Neural progenitor cell (in vitro differentiated cells): ENCODE measurements at regions not wholly inside any gene's neighbourhood (a gene's known extent, or its start where the extent isn't known, plus 50 kb on each side); places are given as distances from the start of the nearest gene placed in this dataset.
A peak's percentile ranks its signal among the peaks of the same experiment; 100 is the strongest.

Source experiments
- DNase-seq: peaks from one replicate; pipeline ENCODE4 v3.0.0-alpha.2; 2016; ENCODE audit warnings: low spot score
- H2AFZ ChIP-seq: fragments of 200-600 bp; sonication (generic); replicated peaks from 2 replicates; pipeline ENCODE4 v1.6.1; 2016; ENCODE audit warnings: antibody characterized with exemption
- H3F3A ChIP-seq: fragments of 200-600 bp; sonication (generic); 2 replicates; pipeline ENCODE4 v1.6.1; 2016; ENCODE audit warnings: antibody characterized with exemption, low read depth
- H3K27ac ChIP-seq: fragments of 200-600 bp; sonication (generic); 2 replicates; pipeline ENCODE4 v1.5.1; 2016; ENCODE audit warnings: mild to moderate bottlenecking
- H3K27me3 ChIP-seq: fragments of 200-600 bp; sonication (generic); 2 replicates; pipeline ENCODE4 v1.6.1; 2016; ENCODE audit warnings: mild to moderate bottlenecking, moderate library complexity
- H3K36me3 ChIP-seq: fragments of 200-600 bp; sonication (generic); 2 replicates; pipeline ENCODE4 v1.5.1; 2016
- H3K4me1 ChIP-seq: fragments of 200-600 bp; sonication (generic); 2 replicates; pipeline ENCODE4 v1.6.1; 2016; ENCODE audit warnings: mixed run types
- H3K4me2 ChIP-seq: fragments of 200-600 bp; sonication (generic); 2 replicates; pipeline ENCODE4 v1.6.1; 2016
- H3K4me3 ChIP-seq: fragments of 200-600 bp; sonication (generic); 2 replicates; pipeline ENCODE4 v1.5.1; 2016
- H3K79me2 ChIP-seq: fragments of 200-600 bp; sonication (generic); 2 replicates; pipeline ENCODE4 v1.6.1; 2016; ENCODE audit warnings: low read depth
- H3K9ac ChIP-seq: fragments of 200-600 bp; sonication (generic); 2 replicates; pipeline ENCODE4 v1.6.1; 2016
- H3K9me3 ChIP-seq: fragments of 200-600 bp; sonication (generic); 2 replicates; pipeline ENCODE4 v1.5.1; 2016; ENCODE audit warnings: low read depth
- H4K20me1 ChIP-seq: fragments of 200-600 bp; sonication (generic); 2 replicates; pipeline ENCODE4 v1.6.1; 2016; ENCODE audit warnings: low read depth
- H3K27ac Mint-ChIP-seq: 3 replicates; pipeline ENCODE4 v1.8.0; 2021; ENCODE audit warnings: mixed read lengths
- H3K27me3 Mint-ChIP-seq: 2 replicates; pipeline ENCODE4 v1.8.0; 2022; ENCODE audit warnings: low read depth, mild to moderate bottlenecking, inconsistent platforms, moderate library complexity, mixed read lengths; ENCODE audit not compliant: insufficient read depth
- H3K36me3 Mint-ChIP-seq: 3 replicates; pipeline ENCODE4 v1.8.0; 2021; ENCODE audit warnings: mixed read lengths
- H3K4me1 Mint-ChIP-seq: 3 replicates; pipeline ENCODE4 v1.8.0; 2021; ENCODE audit warnings: mixed read lengths
- H3K4me3 Mint-ChIP-seq: 3 replicates; pipeline ENCODE4 v1.8.0; 2021; ENCODE audit warnings: mild to moderate bottlenecking, moderate library complexity, mixed read lengths
- H3K9me3 Mint-ChIP-seq: 3 replicates; pipeline ENCODE4 v1.8.0; 2020; ENCODE audit warnings: mixed read lengths
- EZH2 ChIP-seq: fragments of 200-600 bp; sonication (generic); IDR thresholded peaks from 2 replicates; pipeline ENCODE4 v1.6.1; 2017; ENCODE audit warnings: antibody characterized with exemption, mild to moderate bottlenecking, moderate library complexity
- EZH2phosphoT487 ChIP-seq: fragments of 200-600 bp; sonication (generic); IDR thresholded peaks from 2 replicates; pipeline ENCODE4 v1.6.1; 2017; ENCODE audit warnings: antibody characterized with exemption
- TF ChIP-seq, protein P1 (sequence below): fragments of 200-600 bp; sonication (generic); IDR thresholded peaks from 2 replicates; pipeline ENCODE4 v1.5.1; 2017; ENCODE audit warnings: antibody characterized with exemption, mild to moderate bottlenecking

DNA sequence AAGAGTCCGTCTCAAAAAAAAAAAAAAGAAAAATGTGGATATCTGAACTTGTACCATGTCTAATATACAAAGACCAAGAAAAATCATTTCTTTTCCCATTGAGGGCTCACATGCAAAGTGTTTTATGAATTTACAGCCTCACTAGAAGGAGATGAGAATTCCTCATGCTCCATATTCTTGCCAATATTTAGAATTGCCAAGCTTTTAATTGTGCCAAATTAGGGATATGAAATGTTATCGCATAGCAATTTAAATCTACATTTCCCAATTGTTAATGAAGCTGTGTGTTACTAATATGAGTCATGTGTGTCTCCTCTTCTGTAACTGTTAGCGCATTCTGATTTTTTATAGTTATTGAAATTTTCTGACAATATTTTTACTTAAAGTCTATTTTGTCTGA lies 63.0 kb upstream of the CRYM start:
- Histone ChIP-seq H3K9me3 (no peaks in the 10 kb centered on the region), H3K4me3 (no peak overlapping the region), H3K27ac (no peak overlapping the region), H3K79me2 (no peaks in the 10 kb centered on the region), H4K20me1 (no peaks in the 10 kb centered on the region), H3F3A (no peaks in the 10 kb centered on the region), H2AFZ (no peak overlapping the region), H3K4me1 (no peaks in the 10 kb centered on the region), H3K36me3 (no peaks in the 10 kb centered on the region), H3K27me3 (no peaks in the 10 kb centered on the region), H3K4me2 (no peak overlapping the region), H3K9ac (no peak overlapping the region)
- Mint-ChIP-seq H3K4me3 (no peak overlapping the region), H3K36me3 (no peaks in the 10 kb centered on the region), H3K9me3 (peaks cover 2% of the 10 kb centered on the region), H3K27ac (no peak overlapping the region), H3K27me3 (peaks cover 7% of the 10 kb centered on the region), H3K4me1 (no peaks in the 10 kb centered on the region)
- DNase-seq, result no peak
- TF ChIP-seq, protein P1, sequence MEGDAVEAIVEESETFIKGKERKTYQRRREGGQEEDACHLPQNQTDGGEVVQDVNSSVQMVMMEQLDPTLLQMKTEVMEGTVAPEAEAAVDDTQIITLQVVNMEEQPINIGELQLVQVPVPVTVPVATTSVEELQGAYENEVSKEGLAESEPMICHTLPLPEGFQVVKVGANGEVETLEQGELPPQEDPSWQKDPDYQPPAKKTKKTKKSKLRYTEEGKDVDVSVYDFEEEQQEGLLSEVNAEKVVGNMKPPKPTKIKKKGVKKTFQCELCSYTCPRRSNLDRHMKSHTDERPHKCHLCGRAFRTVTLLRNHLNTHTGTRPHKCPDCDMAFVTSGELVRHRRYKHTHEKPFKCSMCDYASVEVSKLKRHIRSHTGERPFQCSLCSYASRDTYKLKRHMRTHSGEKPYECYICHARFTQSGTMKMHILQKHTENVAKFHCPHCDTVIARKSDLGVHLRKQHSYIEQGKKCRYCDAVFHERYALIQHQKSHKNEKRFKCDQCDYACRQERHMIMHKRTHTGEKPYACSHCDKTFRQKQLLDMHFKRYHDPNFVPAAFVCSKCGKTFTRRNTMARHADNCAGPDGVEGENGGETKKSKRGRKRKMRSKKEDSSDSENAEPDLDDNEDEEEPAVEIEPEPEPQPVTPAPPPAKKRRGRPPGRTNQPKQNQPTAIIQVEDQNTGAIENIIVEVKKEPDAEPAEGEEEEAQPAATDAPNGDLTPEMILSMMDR, result no peak
- TF ChIP-seq EZH2phosphoT487 (no peak), EZH2 (no peak)

- no peaks in the 10 kb centered on the region for H3K4me1 Mint-ChIP-seq
- H3K27me3 Mint-ChIP-seq, result peaks cover 5% of the 10 kb centered on the region
- no peaks in the 10 kb centered on the region for H3K4me1 ChIP-seq
- H3K27ac Mint-ChIP-seq, result no peak overlapping the region
- no peak overlapping the region for H3K4me3 ChIP-seq
- H3K36me3 ChIP-seq, result no peaks in the 10 kb centered on the region
- no peaks in the 10 kb centered on the region for H4K20me1 ChIP-seq
- H2AFZ ChIP-seq, result no peak overlapping the region
- no peaks in the 10 kb centered on the region for H3K79me2 ChIP-seq
- no peak for TF ChIP-seq EZH2
- TF ChIP-seq, protein P1, result no peak
- TF ChIP-seq EZH2phosphoT487, result no peak
- H3K27me3 ChIP-seq, result no peaks in the 10 kb centered on the region
- no peak for DNase-seq
- H3K9me3 ChIP-seq, result peaks cover 3% of the 10 kb centered on the region
- no peak overlapping the region for H3K4me2 ChIP-seq
- no peaks in the 10 kb centered on the region for H3F3A ChIP-seq
- no peak overlapping the region for H3K9ac ChIP-seq
- H3K9me3 Mint-ChIP-seq, result peaks cover 3% of the 10 kb centered on the region
- no peak overlapping the region for H3K27ac ChIP-seq
- H3K4me3 Mint-ChIP-seq, result no peak overlapping the region
- H3K36me3 Mint-ChIP-seq, result no peaks in the 10 kb centered on the region
Observed at GRCh38 chr16:21339941-21340340, 61.9 kb upstream of the CRYM start.

- no peak overlapping the region for H3K9ac ChIP-seq
- H4K20me1 ChIP-seq, result no peaks in the 10 kb centered on the region
- peak overlapping the region; percentile 10 for H2AFZ ChIP-seq
- no peak overlapping the region for H3K27ac ChIP-seq
- no peak overlapping the region for H3K4me3 ChIP-seq
- DNase-seq, result no peak
- Mint-ChIP-seq H3K27ac (no peak overlapping the region), H3K9me3 (peaks cover 4% of the 10 kb centered on the region), H3K4me1 (no peaks in the 10 kb centered on the region), H3K27me3 (peaks cover 5% of the 10 kb centered on the region), H3K4me3 (no peak overlapping the region), H3K36me3 (no peaks in the 10 kb centered on the region)
- H3K4me1 ChIP-seq, result no peaks in the 10 kb centered on the region
- no peaks in the 10 kb centered on the region for H3K27me3 ChIP-seq
- no peak overlapping the region for H3K4me2 ChIP-seq
- H3K36me3 ChIP-seq, result no peaks in the 10 kb centered on the region
- TF ChIP-seq, protein P1, result no peak
- no peak for TF ChIP-seq EZH2
- no peaks in the 10 kb centered on the region for H3F3A ChIP-seq
- peaks cover 3% of the 10 kb centered on the region for H3K9me3 ChIP-seq
- no peaks in the 10 kb centered on the region for H3K79me2 ChIP-seq
Observed at GRCh38 chr16:21339269-21339641, 61.2 kb upstream of the CRYM start.
